HL-60 (cell line): ENCODE measurements at regions not wholly inside any gene's neighbourhood (a gene's known extent, or its start where the extent isn't known, plus 50 kb on each side); places are given as distances from the start of the nearest gene placed in this dataset.

ENCODE experiments used
- DNase-seq, 2 experiments: peaks; one replicate each; pipeline ENCODE4 v3.0.0-alpha.2; 2010 to 2020; ENCODE audit warnings: low read depth in 1 of 2, low spot score in 1 of 2
- H3K27ac ChIP-seq: fragments of 250-450 bp; sonication (Bioruptor Pico); replicated peaks from 2 replicates; pipeline ENCODE4 v1.5.1; 2020; ENCODE audit warnings: mild to moderate bottlenecking, moderate library complexity
- H3K27me3 ChIP-seq: fragments of 250-450 bp; sonication (Bioruptor Pico); 2 replicates; pipeline ENCODE4 v1.5.1; 2021; ENCODE audit warnings: mild to moderate bottlenecking, moderate library complexity; ENCODE audit not compliant: insufficient read depth, poor library complexity, severe bottlenecking
- H3K4me3 ChIP-seq: replicated peaks from 2 replicates; pipeline ENCODE4 v1.5.1; 2011; ENCODE audit warnings: mild to moderate bottlenecking, control low read depth, low read length; ENCODE audit not compliant: insufficient read depth
- CTCF ChIP-seq: IDR thresholded peaks from one replicate; pipeline ENCODE4 v1.5.1; 2011; ENCODE audit warnings: low read length, control low read depth, inconsistent platforms; ENCODE audit not compliant: insufficient read depth
- GABPA ChIP-seq: IDR thresholded peaks from 2 replicates; pipeline ENCODE4 v1.6.1; 2012; ENCODE audit warnings: low read depth
- POLR2AphosphoS5 ChIP-seq: IDR thresholded peaks from 2 replicates; pipeline ENCODE4 v1.6.1; 2012; ENCODE audit warnings: low read depth
- SPI1 ChIP-seq: IDR thresholded peaks from 2 replicates; pipeline ENCODE4 v1.6.1; 2012; ENCODE audit warnings: low read depth, mild to moderate bottlenecking, borderline replicate concordance
- TF ChIP-seq, protein P1 (sequence below): IDR thresholded peaks from 2 replicates; pipeline ENCODE4 v1.6.1; 2012; ENCODE audit warnings: low read depth; ENCODE audit not compliant: insufficient replicate concordance

DNA sequence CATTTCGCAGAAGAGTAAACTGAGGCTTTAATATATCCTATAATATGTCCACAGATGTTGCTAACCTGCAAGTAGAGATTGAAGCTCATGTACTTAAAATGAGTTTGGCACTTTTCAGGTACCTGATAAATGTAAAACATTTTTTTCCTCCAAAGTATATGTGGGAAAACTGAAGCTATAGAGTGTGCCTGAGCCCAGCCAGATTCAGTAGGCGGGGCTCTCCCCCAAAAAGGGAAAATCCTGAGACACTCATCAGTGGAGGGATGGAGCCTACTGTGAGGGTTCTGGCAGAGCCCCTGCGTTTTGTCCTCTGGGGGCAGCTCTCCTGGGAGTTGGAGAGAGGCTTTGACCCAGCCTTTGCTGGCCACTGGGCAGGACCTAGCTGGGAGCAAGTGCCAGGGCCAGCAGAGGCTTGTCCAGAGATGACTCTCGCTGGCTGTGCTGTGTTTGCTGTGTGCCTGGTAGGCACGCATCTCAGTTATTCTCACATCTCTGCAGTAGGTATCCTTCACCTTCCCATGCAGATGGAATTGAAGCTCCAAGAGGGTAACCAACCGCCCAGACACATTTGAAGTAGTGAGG, 81.1 kb upstream of the SPRY4 start:
- H3K4me3 ChIP-seq, result no peak overlapping the region
- TF ChIP-seq SPI1, result no peak
- TF ChIP-seq, protein P1, sequence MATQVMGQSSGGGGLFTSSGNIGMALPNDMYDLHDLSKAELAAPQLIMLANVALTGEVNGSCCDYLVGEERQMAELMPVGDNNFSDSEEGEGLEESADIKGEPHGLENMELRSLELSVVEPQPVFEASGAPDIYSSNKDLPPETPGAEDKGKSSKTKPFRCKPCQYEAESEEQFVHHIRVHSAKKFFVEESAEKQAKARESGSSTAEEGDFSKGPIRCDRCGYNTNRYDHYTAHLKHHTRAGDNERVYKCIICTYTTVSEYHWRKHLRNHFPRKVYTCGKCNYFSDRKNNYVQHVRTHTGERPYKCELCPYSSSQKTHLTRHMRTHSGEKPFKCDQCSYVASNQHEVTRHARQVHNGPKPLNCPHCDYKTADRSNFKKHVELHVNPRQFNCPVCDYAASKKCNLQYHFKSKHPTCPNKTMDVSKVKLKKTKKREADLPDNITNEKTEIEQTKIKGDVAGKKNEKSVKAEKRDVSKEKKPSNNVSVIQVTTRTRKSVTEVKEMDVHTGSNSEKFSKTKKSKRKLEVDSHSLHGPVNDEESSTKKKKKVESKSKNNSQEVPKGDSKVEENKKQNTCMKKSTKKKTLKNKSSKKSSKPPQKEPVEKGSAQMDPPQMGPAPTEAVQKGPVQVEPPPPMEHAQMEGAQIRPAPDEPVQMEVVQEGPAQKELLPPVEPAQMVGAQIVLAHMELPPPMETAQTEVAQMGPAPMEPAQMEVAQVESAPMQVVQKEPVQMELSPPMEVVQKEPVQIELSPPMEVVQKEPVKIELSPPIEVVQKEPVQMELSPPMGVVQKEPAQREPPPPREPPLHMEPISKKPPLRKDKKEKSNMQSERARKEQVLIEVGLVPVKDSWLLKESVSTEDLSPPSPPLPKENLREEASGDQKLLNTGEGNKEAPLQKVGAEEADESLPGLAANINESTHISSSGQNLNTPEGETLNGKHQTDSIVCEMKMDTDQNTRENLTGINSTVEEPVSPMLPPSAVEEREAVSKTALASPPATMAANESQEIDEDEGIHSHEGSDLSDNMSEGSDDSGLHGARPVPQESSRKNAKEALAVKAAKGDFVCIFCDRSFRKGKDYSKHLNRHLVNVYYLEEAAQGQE, result no peak
- DNase-seq, result no peak
- no peak overlapping the region for H3K27ac ChIP-seq
- H3K27me3 ChIP-seq, result peaks cover 5% of the 10 kb centered on the region

DNA sequence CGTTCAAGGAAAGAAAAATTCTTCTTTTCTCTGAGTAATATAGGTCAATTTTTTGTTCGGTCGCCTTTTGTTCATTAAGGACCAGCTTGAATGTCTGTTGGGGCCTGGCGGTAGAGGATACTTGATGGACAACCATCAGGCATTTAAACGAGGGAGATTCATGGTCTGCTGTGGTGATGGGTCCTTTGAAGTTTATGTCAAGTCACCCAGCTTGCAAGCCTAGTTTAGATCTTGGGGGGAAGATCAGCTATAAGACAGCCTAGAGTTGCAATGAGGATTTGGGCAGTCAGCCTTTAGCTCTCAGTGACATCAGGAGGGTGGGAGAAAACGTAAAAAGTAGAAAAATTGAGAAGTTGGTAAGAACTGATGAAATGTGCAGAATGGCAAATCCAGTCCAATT, 80.2 kb upstream of the SPRY4 start:
- no peak overlapping the region for H3K4me3 ChIP-seq
- no peak overlapping the region for H3K27ac ChIP-seq
- TF ChIP-seq GABPA, result no peak
- no peak for TF ChIP-seq POLR2AphosphoS5
- TF ChIP-seq, protein P1, result no peak
- TF ChIP-seq SPI1, result no peak
- no peak for TF ChIP-seq CTCF
- DNase-seq, result no peak
- peaks cover 5% of the 10 kb centered on the region for H3K27me3 ChIP-seq

DNA sequence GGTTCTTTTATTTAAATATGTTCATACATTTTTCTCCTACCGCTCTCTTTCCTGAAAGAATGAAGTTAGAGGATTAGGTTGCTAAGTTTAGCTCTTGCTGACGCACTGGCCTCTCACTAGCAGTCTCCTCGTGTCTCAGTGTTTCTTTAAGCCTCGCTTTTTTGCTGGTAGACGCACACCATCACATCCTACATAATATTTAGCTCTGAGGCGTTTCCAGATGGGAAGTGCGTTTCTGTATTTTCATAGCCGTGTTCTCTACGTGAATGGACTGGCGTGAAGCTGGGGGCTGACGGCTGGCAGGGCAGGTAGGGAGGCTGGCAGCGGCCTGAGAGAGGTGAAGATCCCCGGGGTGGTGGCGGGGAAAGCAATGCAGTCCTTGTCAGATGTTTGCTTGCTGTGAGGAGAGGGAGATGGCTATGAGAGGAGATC, 79.2 kb upstream of the SPRY4 start:
- TF ChIP-seq, protein P1, result no peak
- TF ChIP-seq GABPA, result no peak
- no peak for TF ChIP-seq SPI1
- TF ChIP-seq CTCF, result no peak
- TF ChIP-seq POLR2AphosphoS5, result no peak
- no peak for DNase-seq
- Histone ChIP-seq H3K27ac (no peak overlapping the region), H3K4me3 (no peak overlapping the region), H3K27me3 (peaks cover 5% of the 10 kb centered on the region)
